ENCODE measurements at regions not wholly inside any gene's neighbourhood (a gene's known extent, or its start where the extent isn't known, plus 50 kb on each side); places are given as distances from the start of the nearest gene placed in this dataset.

DNA sequence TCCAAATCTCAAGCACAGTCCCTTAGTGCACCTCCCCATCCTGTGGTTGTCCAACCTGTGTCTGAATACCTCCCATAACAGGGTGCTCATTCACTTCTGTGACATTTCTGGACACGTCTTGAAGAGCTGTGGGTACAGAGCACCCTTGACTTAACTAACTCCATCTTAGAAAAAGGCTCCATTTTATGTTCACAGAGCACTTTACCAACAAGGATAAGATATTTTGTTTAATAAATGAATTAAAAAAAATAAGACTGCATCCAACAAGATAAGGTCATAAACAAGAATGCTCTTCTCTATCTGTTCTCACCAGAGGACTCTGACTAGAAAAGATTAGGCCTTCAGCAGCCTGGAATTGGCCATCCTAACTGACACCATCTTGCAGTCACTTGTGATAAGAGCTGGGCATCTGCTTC, 335.2 kb upstream of the ZNF32 start:
- TF ChIP-seq NFE2L2 (conservative IDR thresholded peaks at IDR 0.05; ENCODE audit: low read length), result no peak
- TF ChIP-seq, protein P1, sequence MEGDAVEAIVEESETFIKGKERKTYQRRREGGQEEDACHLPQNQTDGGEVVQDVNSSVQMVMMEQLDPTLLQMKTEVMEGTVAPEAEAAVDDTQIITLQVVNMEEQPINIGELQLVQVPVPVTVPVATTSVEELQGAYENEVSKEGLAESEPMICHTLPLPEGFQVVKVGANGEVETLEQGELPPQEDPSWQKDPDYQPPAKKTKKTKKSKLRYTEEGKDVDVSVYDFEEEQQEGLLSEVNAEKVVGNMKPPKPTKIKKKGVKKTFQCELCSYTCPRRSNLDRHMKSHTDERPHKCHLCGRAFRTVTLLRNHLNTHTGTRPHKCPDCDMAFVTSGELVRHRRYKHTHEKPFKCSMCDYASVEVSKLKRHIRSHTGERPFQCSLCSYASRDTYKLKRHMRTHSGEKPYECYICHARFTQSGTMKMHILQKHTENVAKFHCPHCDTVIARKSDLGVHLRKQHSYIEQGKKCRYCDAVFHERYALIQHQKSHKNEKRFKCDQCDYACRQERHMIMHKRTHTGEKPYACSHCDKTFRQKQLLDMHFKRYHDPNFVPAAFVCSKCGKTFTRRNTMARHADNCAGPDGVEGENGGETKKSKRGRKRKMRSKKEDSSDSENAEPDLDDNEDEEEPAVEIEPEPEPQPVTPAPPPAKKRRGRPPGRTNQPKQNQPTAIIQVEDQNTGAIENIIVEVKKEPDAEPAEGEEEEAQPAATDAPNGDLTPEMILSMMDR (IDR thresholded peaks at IDR 0.05), result no peak
- TF ChIP-seq CHD4 (IDR thresholded peaks at IDR 0.05; ENCODE audit: borderline replicate concordance), result no peak
- TF ChIP-seq POLR2A (IDR thresholded peaks at IDR 0.05; ENCODE audit: low read length), result no peak
- TF ChIP-seq EP300 (IDR thresholded peaks at IDR 0.05), result no peak
- TF ChIP-seq, protein P2, sequence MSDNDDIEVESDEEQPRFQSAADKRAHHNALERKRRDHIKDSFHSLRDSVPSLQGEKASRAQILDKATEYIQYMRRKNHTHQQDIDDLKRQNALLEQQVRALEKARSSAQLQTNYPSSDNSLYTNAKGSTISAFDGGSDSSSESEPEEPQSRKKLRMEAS (IDR thresholded peaks at IDR 0.05), result no peak
- TF ChIP-seq RNF2 (IDR thresholded peaks at IDR 0.05; ENCODE audit: borderline replicate concordance, low read depth), result no peak
- TF ChIP-seq, protein P3, sequence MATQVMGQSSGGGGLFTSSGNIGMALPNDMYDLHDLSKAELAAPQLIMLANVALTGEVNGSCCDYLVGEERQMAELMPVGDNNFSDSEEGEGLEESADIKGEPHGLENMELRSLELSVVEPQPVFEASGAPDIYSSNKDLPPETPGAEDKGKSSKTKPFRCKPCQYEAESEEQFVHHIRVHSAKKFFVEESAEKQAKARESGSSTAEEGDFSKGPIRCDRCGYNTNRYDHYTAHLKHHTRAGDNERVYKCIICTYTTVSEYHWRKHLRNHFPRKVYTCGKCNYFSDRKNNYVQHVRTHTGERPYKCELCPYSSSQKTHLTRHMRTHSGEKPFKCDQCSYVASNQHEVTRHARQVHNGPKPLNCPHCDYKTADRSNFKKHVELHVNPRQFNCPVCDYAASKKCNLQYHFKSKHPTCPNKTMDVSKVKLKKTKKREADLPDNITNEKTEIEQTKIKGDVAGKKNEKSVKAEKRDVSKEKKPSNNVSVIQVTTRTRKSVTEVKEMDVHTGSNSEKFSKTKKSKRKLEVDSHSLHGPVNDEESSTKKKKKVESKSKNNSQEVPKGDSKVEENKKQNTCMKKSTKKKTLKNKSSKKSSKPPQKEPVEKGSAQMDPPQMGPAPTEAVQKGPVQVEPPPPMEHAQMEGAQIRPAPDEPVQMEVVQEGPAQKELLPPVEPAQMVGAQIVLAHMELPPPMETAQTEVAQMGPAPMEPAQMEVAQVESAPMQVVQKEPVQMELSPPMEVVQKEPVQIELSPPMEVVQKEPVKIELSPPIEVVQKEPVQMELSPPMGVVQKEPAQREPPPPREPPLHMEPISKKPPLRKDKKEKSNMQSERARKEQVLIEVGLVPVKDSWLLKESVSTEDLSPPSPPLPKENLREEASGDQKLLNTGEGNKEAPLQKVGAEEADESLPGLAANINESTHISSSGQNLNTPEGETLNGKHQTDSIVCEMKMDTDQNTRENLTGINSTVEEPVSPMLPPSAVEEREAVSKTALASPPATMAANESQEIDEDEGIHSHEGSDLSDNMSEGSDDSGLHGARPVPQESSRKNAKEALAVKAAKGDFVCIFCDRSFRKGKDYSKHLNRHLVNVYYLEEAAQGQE (IDR thresholded peaks at IDR 0.05), result no peak
